ENCODE measurements at regions not wholly inside any gene's neighbourhood (a gene's known extent, or its start where the extent isn't known, plus 50 kb on each side); places are given as distances from the start of the nearest gene placed in this dataset.

Small RNA genes lying in the stretch of these regions (microRNA-seq; reads per million reads assigned to microRNA genes)
- gene MIR3156-1: 0 reads per million in 3 donors

Small RNA genes lying in the stretch of these regions (small RNA-seq; reads per million reads assigned to genes)
- gene AL512324.1 (0 reads per million in 2 donors), gene MIR3156-1 (0 reads per million in 2 donors), gene RNU6-1207P (0 reads per million in 2 donors)
